Transverse colon (tissue), 4 donors: ENCODE measurements at regions not wholly inside any gene's neighbourhood (a gene's known extent, or its start where the extent isn't known, plus 50 kb on each side); places are given as distances from the start of the nearest gene placed in this dataset.

ENCODE experiments used
- EP300 ChIP-seq: sonication (generic); formaldehyde crosslinking; IDR thresholded peaks from one replicate; pipeline ENCODE4 v1.6.1; 2017; ENCODE audit warnings: antibody characterized with exemption, low read depth
- POLR2AphosphoS5 ChIP-seq, 3 donors: sonication (generic); formaldehyde crosslinking; IDR thresholded peaks; one replicate each; pipeline ENCODE4 v1.6.1; 2016; ENCODE audit warnings: antibody characterized with exemption in 3 of 3
- TF ChIP-seq, protein P1 (sequence below), 5 experiments: fragments of 200-600 bp in 3 of 5; fragments of 450-650 bp in 2 of 5; sonication (generic) in 3 of 5; IDR thresholded peaks; 1 replicate in 2 of 5; 2 replicates in 3 of 5; pipeline ENCODE4 v1.5.1; 2016 to 2017; ENCODE audit warnings: antibody characterized with exemption in 5 of 5, inconsistent platforms in 3 of 5, mild to moderate bottlenecking in 2 of 5, moderate library complexity in 1 of 5

GRCh38 chr2:117726747-117727146 lies 87.7 kb upstream of the DDX18 start:
- TF ChIP-seq, protein P1, sequence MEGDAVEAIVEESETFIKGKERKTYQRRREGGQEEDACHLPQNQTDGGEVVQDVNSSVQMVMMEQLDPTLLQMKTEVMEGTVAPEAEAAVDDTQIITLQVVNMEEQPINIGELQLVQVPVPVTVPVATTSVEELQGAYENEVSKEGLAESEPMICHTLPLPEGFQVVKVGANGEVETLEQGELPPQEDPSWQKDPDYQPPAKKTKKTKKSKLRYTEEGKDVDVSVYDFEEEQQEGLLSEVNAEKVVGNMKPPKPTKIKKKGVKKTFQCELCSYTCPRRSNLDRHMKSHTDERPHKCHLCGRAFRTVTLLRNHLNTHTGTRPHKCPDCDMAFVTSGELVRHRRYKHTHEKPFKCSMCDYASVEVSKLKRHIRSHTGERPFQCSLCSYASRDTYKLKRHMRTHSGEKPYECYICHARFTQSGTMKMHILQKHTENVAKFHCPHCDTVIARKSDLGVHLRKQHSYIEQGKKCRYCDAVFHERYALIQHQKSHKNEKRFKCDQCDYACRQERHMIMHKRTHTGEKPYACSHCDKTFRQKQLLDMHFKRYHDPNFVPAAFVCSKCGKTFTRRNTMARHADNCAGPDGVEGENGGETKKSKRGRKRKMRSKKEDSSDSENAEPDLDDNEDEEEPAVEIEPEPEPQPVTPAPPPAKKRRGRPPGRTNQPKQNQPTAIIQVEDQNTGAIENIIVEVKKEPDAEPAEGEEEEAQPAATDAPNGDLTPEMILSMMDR (IDR thresholded peaks at IDR 0.05), result no peak
- no peak for TF ChIP-seq EP300
- no peak for TF ChIP-seq POLR2AphosphoS5 (IDR thresholded peaks at IDR 0.05)
